Kidney (tissue), 13 donors: ENCODE measurements at regions not wholly inside any gene's neighbourhood (a gene's known extent, or its start where the extent isn't known, plus 50 kb on each side); places are given as distances from the start of the nearest gene placed in this dataset.

Experiments
- DNase-seq, 5 donors: peaks; one replicate each; pipeline ENCODE4 v3.0.0-alpha.2; 2013 to 2020
- FAIRE-seq: peaks from 2 replicates; lab custom pipeline; 2012; peaks lifted over from hg19 to GRCh38; lab: Jason Lieb, UNC
- H3K27ac ChIP-seq, 2 donors: one replicate each; pipeline ENCODE4 v1.7.0; 2013; ENCODE audit warnings: low read depth in 2 of 2, low read length in 2 of 2, inconsistent platforms in 1 of 2
- H3K27me3 ChIP-seq: one replicate; pipeline ENCODE4 v1.7.1; 2013; ENCODE audit warnings: low read length, inconsistent platforms; ENCODE audit not compliant: control insufficient read depth, insufficient read depth
- H3K36me3 ChIP-seq, 3 donors: one replicate each; pipeline versions ENCODE4 v1.7.0 to v1.7.1; 2013; ENCODE audit warnings: low read length in 3 of 3, control low read depth in 1 of 3, inconsistent platforms in 1 of 3; ENCODE audit not compliant: insufficient read depth in 3 of 3, control insufficient read depth in 2 of 3
- H3K4me1 ChIP-seq, 3 donors: one replicate each; pipeline versions ENCODE4 v1.7.0 to v1.7.1; 2013; ENCODE audit warnings: low read length in 3 of 3, inconsistent platforms in 1 of 3, low read depth in 1 of 3; ENCODE audit not compliant: control insufficient read depth in 2 of 3, insufficient read depth in 2 of 3
- H3K4me3 ChIP-seq, 3 donors: one replicate each; pipeline versions ENCODE4 v1.7.0 to v1.8.1; 2013; ENCODE audit warnings: low read length in 3 of 3, control low read depth in 1 of 3, inconsistent platforms in 1 of 3
- H3K9ac ChIP-seq, 3 donors: one replicate each; pipeline versions ENCODE4 v1.7.0 to v1.7.1; 2013; ENCODE audit warnings: low read length in 3 of 3, control low read depth in 1 of 3, inconsistent platforms in 1 of 3
- H3K9me3 ChIP-seq, 3 donors: one replicate each; pipeline versions ENCODE4 v1.7.0 to v1.7.1; 2013; ENCODE audit warnings: low read length in 3 of 3, control low read depth in 1 of 3, inconsistent platforms in 1 of 3; ENCODE audit not compliant: control insufficient read depth in 2 of 3, insufficient read depth in 1 of 3
- intact Hi-C: fragments of 100-400 bp; cut with DNase I; formaldehyde crosslinking; loops from one replicate; pipeline ENCODE4 v1.11.1; 2022
- TF ChIP-seq, protein P1 (sequence below): IDR thresholded peaks from 3 replicates; pipeline ENCODE4 v1.5.1; 2012; ENCODE audit warnings: mild to moderate bottlenecking, moderate library complexity, borderline replicate concordance; ENCODE audit not compliant: insufficient read depth; ENCODE audit errors: extremely low read depth
- donor health status: control.
- donor health status: control.
- donor health status: control.
- donor health status: control.
- donor health status: control.
- donor health status: DM: yes; HTN: yes; CAD: no.
- donor health status: Normal renal cell carcinoma (clear cell type).

DNA sequence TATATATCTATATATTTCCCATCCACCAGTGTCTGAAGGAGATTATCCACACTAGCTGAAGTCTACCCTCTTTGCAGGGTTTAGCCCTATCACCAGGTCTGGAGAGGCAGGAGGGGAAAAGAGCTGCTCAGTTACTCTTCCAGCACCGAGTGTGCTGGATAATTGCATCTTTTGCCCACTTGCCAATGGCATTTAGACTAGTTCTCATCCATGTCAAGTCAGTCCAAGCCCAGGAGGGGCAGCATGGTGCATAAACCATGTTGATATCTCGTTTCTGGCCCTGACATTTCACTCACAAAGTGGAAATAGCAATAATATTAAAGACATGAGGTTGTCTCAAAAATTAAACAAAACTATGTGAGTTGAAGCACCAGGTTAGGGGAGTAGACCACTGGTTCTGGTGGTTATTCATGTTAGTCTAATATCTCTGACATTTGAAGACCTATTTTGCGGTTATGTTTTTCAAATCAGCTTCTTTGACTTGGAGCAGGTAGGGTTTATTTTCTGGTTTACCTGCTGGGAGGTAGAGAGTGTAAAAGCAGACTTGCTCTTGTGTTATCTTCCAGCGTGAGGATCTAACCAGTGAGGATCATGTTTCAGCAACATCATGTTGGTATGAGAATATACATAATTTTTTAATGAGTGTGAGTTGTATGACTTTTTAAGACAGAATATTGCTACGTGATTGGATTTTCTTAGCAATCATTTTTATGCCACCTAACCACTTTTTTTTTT, 273.2 kb upstream of the KIRREL3 start:
- Histone ChIP-seq H3K27ac (no peak overlapping the region), H3K36me3 (no peaks in the 10 kb centered on the region), H3K4me1 (no peaks in the 10 kb centered on the region), H3K9me3 (no peaks in the 10 kb centered on the region), H3K4me3 (no peak overlapping the region), H3K27me3 (no peaks in the 10 kb centered on the region), H3K9ac (no peak overlapping the region)
- FAIRE-seq = no peak
- TF ChIP-seq, protein P1, sequence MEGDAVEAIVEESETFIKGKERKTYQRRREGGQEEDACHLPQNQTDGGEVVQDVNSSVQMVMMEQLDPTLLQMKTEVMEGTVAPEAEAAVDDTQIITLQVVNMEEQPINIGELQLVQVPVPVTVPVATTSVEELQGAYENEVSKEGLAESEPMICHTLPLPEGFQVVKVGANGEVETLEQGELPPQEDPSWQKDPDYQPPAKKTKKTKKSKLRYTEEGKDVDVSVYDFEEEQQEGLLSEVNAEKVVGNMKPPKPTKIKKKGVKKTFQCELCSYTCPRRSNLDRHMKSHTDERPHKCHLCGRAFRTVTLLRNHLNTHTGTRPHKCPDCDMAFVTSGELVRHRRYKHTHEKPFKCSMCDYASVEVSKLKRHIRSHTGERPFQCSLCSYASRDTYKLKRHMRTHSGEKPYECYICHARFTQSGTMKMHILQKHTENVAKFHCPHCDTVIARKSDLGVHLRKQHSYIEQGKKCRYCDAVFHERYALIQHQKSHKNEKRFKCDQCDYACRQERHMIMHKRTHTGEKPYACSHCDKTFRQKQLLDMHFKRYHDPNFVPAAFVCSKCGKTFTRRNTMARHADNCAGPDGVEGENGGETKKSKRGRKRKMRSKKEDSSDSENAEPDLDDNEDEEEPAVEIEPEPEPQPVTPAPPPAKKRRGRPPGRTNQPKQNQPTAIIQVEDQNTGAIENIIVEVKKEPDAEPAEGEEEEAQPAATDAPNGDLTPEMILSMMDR = no peak
- intact Hi-C loops = no loop called here
- no peak for DNase-seq

DNA sequence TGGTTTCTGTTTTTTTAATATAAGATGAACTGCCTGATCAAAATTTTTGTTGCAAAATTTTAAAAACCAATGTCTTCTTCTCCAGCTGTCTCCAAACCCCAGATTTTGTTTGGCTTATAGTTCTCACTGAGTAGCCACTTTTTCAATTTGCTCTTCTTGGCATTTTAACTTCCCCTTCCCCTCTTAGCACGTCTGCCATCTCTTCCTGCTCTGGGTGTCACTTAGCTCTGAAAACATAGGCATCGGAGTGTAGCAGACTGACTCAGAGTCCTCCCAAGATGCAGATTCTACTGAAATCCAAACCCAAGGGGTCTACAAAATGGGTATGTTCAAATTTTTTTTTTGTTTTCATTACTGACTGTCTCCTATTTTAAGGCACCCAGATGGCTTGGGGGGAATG, 270.3 kb upstream of the KIRREL3 start:
- TF ChIP-seq, protein P1 = no peak
- FAIRE-seq = no peak

DNA sequence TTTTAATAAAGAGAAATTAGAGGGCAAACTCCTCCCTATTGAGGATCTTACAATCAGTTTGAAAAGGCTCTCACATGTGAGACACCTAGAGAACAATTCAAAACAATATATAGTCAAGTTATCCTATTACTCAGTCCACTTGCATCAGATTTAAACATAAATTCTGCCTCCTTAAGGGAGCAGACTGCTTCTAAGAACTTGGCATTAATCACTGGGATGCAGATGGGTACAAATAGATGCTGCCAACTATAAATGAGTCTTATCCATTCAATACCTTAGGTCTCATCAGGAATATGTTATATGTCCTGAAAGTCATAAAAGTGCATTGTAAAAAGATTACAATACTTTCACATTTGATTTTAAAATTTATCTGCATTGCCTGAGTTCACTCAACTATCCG, 269.3 kb upstream of the KIRREL3 start:
- intact Hi-C loops = no loop called here
- H3K27me3 ChIP-seq = no peaks in the 10 kb centered on the region
- DNase-seq = no peak
- H3K36me3 ChIP-seq = no peaks in the 10 kb centered on the region
- no peak for FAIRE-seq
- no peak overlapping the region for H3K4me3 ChIP-seq
- no peaks in the 10 kb centered on the region for H3K9me3 ChIP-seq
- no peak overlapping the region for H3K27ac ChIP-seq
- TF ChIP-seq, protein P1 = no peak
- H3K9ac ChIP-seq = no peak overlapping the region
- H3K4me1 ChIP-seq = no peaks in the 10 kb centered on the region

More for the DNA sequence above, 270.3 kb upstream of the KIRREL3 start:
- Histone ChIP-seq H3K27ac (no peak overlapping the region), H3K4me1 (no peaks in the 10 kb centered on the region), H3K36me3 (no peaks in the 10 kb centered on the region), H3K27me3 (no peaks in the 10 kb centered on the region), H3K9me3 (no peaks in the 10 kb centered on the region), H3K9ac (no peak overlapping the region), H3K4me3 (no peak overlapping the region)
- no peak for DNase-seq
- intact Hi-C loops = no loop called here
